HCT116 (cell line): ENCODE measurements at regions not wholly inside any gene's neighbourhood (a gene's known extent, or its start where the extent isn't known, plus 50 kb on each side); places are given as distances from the start of the nearest gene placed in this dataset.

Experiments used
- ATAC-seq: fragments of 200-7000 bp; cut with Tn5 transposase; 2 replicates; pipeline ENCODE4 v1.9.1; 2020; ENCODE audit warnings: mild to moderate bottlenecking, moderate library complexity
- BruUV-seq: library from RNA; stranded (reverse); fragments of 400-500 nt; replicated peaks from 2 replicates; lab custom pipeline; 2021; lab: Mats Ljungman, UMichigan
- CTCF ChIA-PET: fragments of 300-600 bp; sonication (Branson Sonifier 250); formaldehyde crosslinking; loops from one replicate; lab custom pipeline; 2021; ENCODE audit warnings: antibody characterized with exemption; lab: Charles Lee
- POLR2A ChIA-PET: fragments of 300-600, 350-600 bp; sonication (Branson Sonifier 250); formaldehyde crosslinking; loops from one replicate; lab custom pipeline; 2021; ENCODE audit warnings: antibody characterized with exemption; lab: Charles Lee
- RAD21 ChIA-PET, 2 experiments: fragments of 300-600 bp; sonication (Branson Sonifier 250); formaldehyde crosslinking; loops; one replicate each; lab custom pipeline; 2023; ENCODE audit warnings: low total read pairs in 2 of 2; ENCODE audit not compliant: uncharacterized antibody in 2 of 2, unreplicated experiment in 2 of 2, low non-redundant PET in 1 of 2; lab: Charles Lee
- DNase-seq: peaks from one replicate; pipeline ENCODE4 v3.0.0-alpha.2; 2010; ENCODE audit warnings: low read depth, low spot score
- H2AFZ ChIP-seq: fragments of 200-600 bp; shearing (Covaris generic), sonication (generic); 2 replicates; pipeline ENCODE4 v1.6.1; 2017; ENCODE audit warnings: low read depth, mixed run types, mixed read lengths, antibody characterized with exemption, low read length; ENCODE audit not compliant: poor library complexity, severe bottlenecking
- H3K27ac ChIP-seq: 2 replicates; pipeline ENCODE4 v1.5.1; 2012; ENCODE audit warnings: low read depth, low read length
- H3K27me3 ChIP-seq: fragments of 200-600 bp; sonication (generic); 2 replicates; pipeline ENCODE4 v1.6.1; 2016; ENCODE audit warnings: mixed run types, low read length, mixed read lengths; ENCODE audit not compliant: insufficient read depth
- H3K36me3 ChIP-seq, 2 experiments: fragments of 200-500 bp in 1 of 2; fragments of 200-600 bp in 1 of 2; sonication (Bioruptor generic) in 1 of 2; sonication (generic) in 1 of 2; 2 replicates each; pipeline versions ENCODE4 v1.5.1 to v1.6.1; 2014 to 2016; ENCODE audit warnings: low read length in 2 of 2, inconsistent platforms in 1 of 2, mixed read lengths in 1 of 2, mixed run types in 1 of 2; ENCODE audit not compliant: insufficient read depth in 2 of 2, control insufficient read depth in 1 of 2
- H3K4me1 ChIP-seq, 2 experiments: fragments of 200-600 bp in 1 of 2; sonication (generic) in 1 of 2; 2 replicates each; pipeline versions ENCODE4 v1.5.1 to v1.6.1; 2012 to 2017; ENCODE audit warnings: low read length in 2 of 2, inconsistent platforms in 1 of 2, mild to moderate bottlenecking in 1 of 2, mixed read lengths in 1 of 2, mixed run types in 1 of 2, moderate library complexity in 1 of 2; ENCODE audit not compliant: insufficient read depth in 2 of 2, control insufficient read depth in 1 of 2
- H3K4me2 ChIP-seq: fragments of 200-600 bp; sonication (generic); 2 replicates; pipeline ENCODE4 v1.6.1; 2017; ENCODE audit warnings: mixed run types, low read length, mixed read lengths
- H3K4me3 ChIP-seq, 2 experiments: fragments of 200-600 bp in 1 of 2; sonication (generic) in 1 of 2; replicated peaks in 1 of 2; 2 replicates each; pipeline ENCODE4 v1.5.1; 2011 to 2016; ENCODE audit warnings: low read length in 2 of 2, control low read depth in 1 of 2, low read depth in 1 of 2, mild to moderate bottlenecking in 1 of 2, mixed read lengths in 1 of 2, mixed run types in 1 of 2
- H3K79me2 ChIP-seq: fragments of 200-600 bp; sonication (generic); 2 replicates; pipeline ENCODE4 v1.6.1; 2017; ENCODE audit warnings: mild to moderate bottlenecking, mixed run types, low read length, moderate library complexity, mixed read lengths; ENCODE audit not compliant: insufficient read depth
- H3K9ac ChIP-seq: fragments of 200-600 bp; sonication (generic); 2 replicates; pipeline ENCODE4 v1.6.1; 2016; ENCODE audit warnings: low read length, mixed read lengths
- H3K9me2 ChIP-seq: fragments of 200-600 bp; sonication (generic), shearing (Covaris generic); 2 replicates; pipeline ENCODE4 v1.6.1; 2017; ENCODE audit warnings: mixed run types, mild to moderate bottlenecking, moderate library complexity; ENCODE audit not compliant: insufficient read depth
- H3K9me3 ChIP-seq, 2 experiments: fragments of 200-500 bp in 1 of 2; fragments of 200-600 bp in 1 of 2; sonication (Bioruptor generic) in 1 of 2; sonication (generic) in 1 of 2; 2 replicates each; pipeline ENCODE4 v1.6.1; 2014 to 2017; ENCODE audit warnings: low read length in 2 of 2, mixed read lengths in 2 of 2, inconsistent platforms in 1 of 2, low read depth in 1 of 2, mild to moderate bottlenecking in 1 of 2, mixed run types in 1 of 2, moderate library complexity in 1 of 2; ENCODE audit not compliant: control insufficient read depth in 1 of 2, insufficient read depth in 1 of 2
- H4K20me1 ChIP-seq: fragments of 200-600 bp; sonication (generic), shearing (Covaris generic); 2 replicates; pipeline ENCODE4 v1.6.1; 2017; ENCODE audit warnings: mixed run types, mild to moderate bottlenecking, moderate library complexity; ENCODE audit not compliant: insufficient read depth
- FOSL1 ChIP-seq: IDR thresholded peaks from 2 replicates; pipeline ENCODE4 v1.6.1; 2012; ENCODE audit warnings: low read depth
- TCF7L2 ChIP-seq: IDR thresholded peaks from 2 replicates; pipeline ENCODE4 v1.7.0; 2011; ENCODE audit warnings: borderline replicate concordance, inconsistent platforms; ENCODE audit not compliant: insufficient read depth, insufficient read length; ENCODE audit errors: extremely low read depth
- YY1 ChIP-seq: IDR thresholded peaks from 2 replicates; pipeline ENCODE4 v1.6.1; 2011; ENCODE audit warnings: low read length, low read depth, moderate library complexity, mild to moderate bottlenecking; ENCODE audit not compliant: insufficient replicate concordance; ENCODE audit errors: extremely low read depth
- ZFX ChIP-seq: fragments of 450-650 bp; IDR thresholded peaks from 2 replicates; pipeline ENCODE4 v1.6.1; 2017
- intact Hi-C: fragments of 100-400 bp; cut with micrococcal nuclease; formaldehyde crosslinking; loops from 2 replicates; pipeline ENCODE4 v1.10.0; 2022
- TF ChIP-seq, protein P1 (sequence below): IDR thresholded peaks from 2 replicates; pipeline ENCODE4 v1.6.1; 2012

DNA sequence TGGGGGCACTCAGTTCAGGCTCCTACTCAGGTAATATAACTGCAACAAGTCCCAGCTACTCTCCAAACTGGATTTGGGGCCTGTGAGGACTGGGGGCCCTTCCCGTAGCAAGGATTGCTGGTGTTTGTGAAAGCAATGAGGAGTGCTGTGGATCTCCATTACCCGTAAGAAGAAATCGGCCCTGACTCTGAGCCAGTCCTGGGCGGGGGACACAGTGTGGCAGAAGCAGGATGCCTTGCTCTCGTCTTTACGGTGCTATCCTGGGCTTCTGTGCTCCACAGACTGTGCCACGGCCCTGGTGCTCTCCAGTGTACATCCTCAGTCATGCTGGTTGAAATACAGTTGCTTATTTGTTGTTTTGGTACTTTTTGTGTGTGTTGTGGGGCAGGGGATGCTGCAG lies 172.9 kb downstream of the NDUFA10 start:
- Histone ChIP-seq H3K36me3 (no peaks in the 10 kb centered on the region), H3K9me2 (no peaks in the 10 kb centered on the region), H3K4me3 (no peak overlapping the region), H2AFZ (no peak overlapping the region), H3K79me2 (no peaks in the 10 kb centered on the region), H3K9me3 (no peaks in the 10 kb centered on the region), H3K9ac (no peak overlapping the region), H3K27ac (no peak overlapping the region), H4K20me1 (no peaks in the 10 kb centered on the region), H3K4me2 (no peak overlapping the region), H3K4me1 (no peaks in the 10 kb centered on the region), H3K27me3 (no peaks in the 10 kb centered on the region)
- ChIA-PET POLR2A (no interaction called here), CTCF (no interaction called here), RAD21 (no interaction called here)
- DNase-seq (no peak), ATAC-seq (no peak)
- BruUV-seq, result no TSS peak
- intact Hi-C loops, result no loop called here
- TF ChIP-seq TCF7L2 (no peak), YY1 (no peak)

DNA sequence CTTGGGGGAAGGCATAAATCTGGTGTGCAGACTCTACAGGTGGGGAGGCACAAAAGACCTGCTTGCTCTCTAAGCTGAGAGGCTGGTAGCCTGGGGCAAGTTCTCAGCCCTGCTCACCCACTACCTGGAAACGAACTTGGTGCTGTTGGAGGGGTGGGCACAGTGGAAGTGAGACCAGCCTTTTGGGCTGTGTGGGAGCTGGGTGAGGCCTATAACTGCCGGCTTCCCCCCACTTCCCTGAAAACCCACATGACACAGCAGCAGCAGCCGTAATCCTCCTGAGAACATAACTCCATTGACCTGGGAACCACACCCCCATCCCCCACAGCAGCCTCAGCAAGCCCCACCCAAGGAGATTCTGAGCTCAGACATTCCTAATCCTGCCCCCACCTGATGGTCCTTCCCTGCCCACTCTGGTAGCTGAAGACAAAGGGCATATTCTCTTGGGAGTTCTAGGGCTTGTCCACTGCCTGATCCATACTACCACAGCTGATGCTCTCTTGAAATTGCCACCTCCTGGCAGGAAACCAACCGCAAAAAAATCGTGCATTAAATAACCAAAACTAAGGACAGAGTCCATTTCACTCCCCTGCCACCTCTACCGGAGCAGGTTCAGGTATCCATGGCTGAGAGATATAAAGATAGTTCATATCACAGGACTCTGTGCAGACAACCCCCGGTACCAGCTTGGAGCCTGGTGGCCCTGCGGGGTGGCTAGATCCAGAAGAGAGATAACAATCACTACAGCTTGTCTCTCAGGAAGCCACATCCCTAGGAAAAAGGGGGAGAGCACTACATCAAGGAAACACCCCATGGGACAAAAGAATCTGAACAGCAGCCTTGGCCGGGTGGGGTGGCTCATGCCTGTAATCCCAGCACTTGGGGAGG lies 178.1 kb downstream of the NDUFA10 start:
- DNase-seq (no peak), ATAC-seq (no peak)
- TF ChIP-seq ZFX, result no peak
- TF ChIP-seq, protein P1, sequence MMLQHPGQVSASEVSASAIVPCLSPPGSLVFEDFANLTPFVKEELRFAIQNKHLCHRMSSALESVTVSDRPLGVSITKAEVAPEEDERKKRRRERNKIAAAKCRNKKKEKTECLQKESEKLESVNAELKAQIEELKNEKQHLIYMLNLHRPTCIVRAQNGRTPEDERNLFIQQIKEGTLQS, result no peak
- TF ChIP-seq FOSL1, result no peak
- POLR2A ChIA-PET, result no interaction called here
- H3K4me3 ChIP-seq, result no peak overlapping the region
- no peak overlapping the region for H3K9ac ChIP-seq
- no TSS peak for BruUV-seq
- no peaks in the 10 kb centered on the region for H3K36me3 ChIP-seq
- H2AFZ ChIP-seq, result no peak overlapping the region
- no peak overlapping the region for H3K4me2 ChIP-seq
- intact Hi-C loops, result no loop called here
- no peaks in the 10 kb centered on the region for H3K27me3 ChIP-seq
- no peaks in the 10 kb centered on the region for H3K4me1 ChIP-seq
- H3K9me3 ChIP-seq, result no peaks in the 10 kb centered on the region
- H3K27ac ChIP-seq, result no peak overlapping the region
- RAD21 ChIA-PET, result no interaction called here
- CTCF ChIA-PET, result no interaction called here
- H4K20me1 ChIP-seq, result no peaks in the 10 kb centered on the region
- H3K9me2 ChIP-seq, result no peaks in the 10 kb centered on the region
- no peaks in the 10 kb centered on the region for H3K79me2 ChIP-seq
